DND-41 (cell line): ENCODE measurements at regions not wholly inside any gene's neighbourhood (a gene's known extent, or its start where the extent isn't known, plus 50 kb on each side); places are given as distances from the start of the nearest gene placed in this dataset.

ENCODE experiments used
- ATAC-seq: fragments of 200-7000 bp; cut with Tn5 transposase; 3 replicates; pipeline ENCODE4 v1.9.1; 2021; ENCODE audit warnings: low read depth; ENCODE audit not compliant: insufficient read depth
- DNase-seq: peaks from one replicate; pipeline ENCODE4 v3.0.0-alpha.2; 2020
- H2AFZ ChIP-seq: 2 replicates; pipeline ENCODE4 v1.6.0; 2012; ENCODE audit warnings: low read depth, low read length
- H3K27ac ChIP-seq: 2 replicates; pipeline ENCODE4 v1.5.1; 2012; ENCODE audit warnings: low read length, inconsistent platforms
- H3K27me3 ChIP-seq: fragments of 200-600 bp; sonication (generic); 2 replicates; pipeline ENCODE4 v1.6.0; 2012; ENCODE audit warnings: low read length, mild to moderate bottlenecking, inconsistent platforms; ENCODE audit not compliant: insufficient read depth, poor library complexity
- H3K36me3 ChIP-seq: 2 replicates; pipeline ENCODE4 v1.5.1; 2012; ENCODE audit warnings: low read length, inconsistent platforms; ENCODE audit not compliant: insufficient read depth
- H3K4me1 ChIP-seq: 2 replicates; pipeline ENCODE4 v1.5.1; 2012; ENCODE audit warnings: mild to moderate bottlenecking, low read length; ENCODE audit not compliant: insufficient read depth
- H3K4me2 ChIP-seq: 2 replicates; pipeline ENCODE4 v1.6.0; 2012; ENCODE audit warnings: mild to moderate bottlenecking, moderate library complexity, low read length, inconsistent platforms; ENCODE audit not compliant: insufficient read depth
- H3K4me3 ChIP-seq, 2 experiments: fragments of 200-600 bp in 1 of 2; shearing (Covaris generic) in 1 of 2; 2 replicates each; pipeline ENCODE4 v1.5.1; 2012 to 2016; ENCODE audit warnings: inconsistent platforms in 2 of 2, low read length in 2 of 2, mild to moderate bottlenecking in 2 of 2, low read depth in 1 of 2, moderate library complexity in 1 of 2
- H3K79me2 ChIP-seq: 2 replicates; pipeline ENCODE4 v1.6.0; 2012; ENCODE audit warnings: low read length, inconsistent platforms; ENCODE audit not compliant: insufficient read depth
- H3K9ac ChIP-seq: 2 replicates; pipeline ENCODE4 v1.6.0; 2012; ENCODE audit warnings: low read depth, mild to moderate bottlenecking, inconsistent platforms, low read length, moderate library complexity
- H3K9me3 ChIP-seq: 2 replicates; pipeline ENCODE4 v1.5.1; 2012; ENCODE audit warnings: low read length, moderate library complexity, mild to moderate bottlenecking, inconsistent platforms; ENCODE audit not compliant: insufficient read depth, severe bottlenecking
- H4K20me1 ChIP-seq: 2 replicates; pipeline ENCODE4 v1.6.0; 2012; ENCODE audit warnings: low read length; ENCODE audit not compliant: insufficient read depth
- EZH2 ChIP-seq: IDR thresholded peaks from 3 replicates; pipeline ENCODE4 v1.6.1; 2012; ENCODE audit warnings: borderline replicate concordance, low read depth, mild to moderate bottlenecking, moderate library complexity, low read length, inconsistent platforms; ENCODE audit not compliant: severe bottlenecking
- TF ChIP-seq, protein P1 (sequence below): IDR thresholded peaks from 2 replicates; pipeline ENCODE4 v1.5.1; 2012; ENCODE audit warnings: borderline replicate concordance, low read length, moderate library complexity, mild to moderate bottlenecking; ENCODE audit not compliant: poor library complexity, severe bottlenecking; ENCODE audit errors: extremely low read depth

- ATAC-seq (no peak), DNase-seq (no peak)
- Histone ChIP-seq H3K27ac (no peak overlapping the region), H3K9ac (no peak overlapping the region), H3K9me3 (no peaks in the 10 kb centered on the region), H3K4me1 (no peaks in the 10 kb centered on the region), H3K4me3 (no peak overlapping the region), H3K79me2 (no peaks in the 10 kb centered on the region), H2AFZ (no peak overlapping the region), H3K36me3 (no peaks in the 10 kb centered on the region), H3K27me3 (peaks cover 4% of the 10 kb centered on the region), H4K20me1 (no peaks in the 10 kb centered on the region), H3K4me2 (no peak overlapping the region)
- TF ChIP-seq EZH2, result no peak
- TF ChIP-seq, protein P1, sequence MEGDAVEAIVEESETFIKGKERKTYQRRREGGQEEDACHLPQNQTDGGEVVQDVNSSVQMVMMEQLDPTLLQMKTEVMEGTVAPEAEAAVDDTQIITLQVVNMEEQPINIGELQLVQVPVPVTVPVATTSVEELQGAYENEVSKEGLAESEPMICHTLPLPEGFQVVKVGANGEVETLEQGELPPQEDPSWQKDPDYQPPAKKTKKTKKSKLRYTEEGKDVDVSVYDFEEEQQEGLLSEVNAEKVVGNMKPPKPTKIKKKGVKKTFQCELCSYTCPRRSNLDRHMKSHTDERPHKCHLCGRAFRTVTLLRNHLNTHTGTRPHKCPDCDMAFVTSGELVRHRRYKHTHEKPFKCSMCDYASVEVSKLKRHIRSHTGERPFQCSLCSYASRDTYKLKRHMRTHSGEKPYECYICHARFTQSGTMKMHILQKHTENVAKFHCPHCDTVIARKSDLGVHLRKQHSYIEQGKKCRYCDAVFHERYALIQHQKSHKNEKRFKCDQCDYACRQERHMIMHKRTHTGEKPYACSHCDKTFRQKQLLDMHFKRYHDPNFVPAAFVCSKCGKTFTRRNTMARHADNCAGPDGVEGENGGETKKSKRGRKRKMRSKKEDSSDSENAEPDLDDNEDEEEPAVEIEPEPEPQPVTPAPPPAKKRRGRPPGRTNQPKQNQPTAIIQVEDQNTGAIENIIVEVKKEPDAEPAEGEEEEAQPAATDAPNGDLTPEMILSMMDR, result no peak
Measured at GRCh38 chr5:112532654-112533360, 113.7 kb upstream of the EPB41L4A start.

DNA sequence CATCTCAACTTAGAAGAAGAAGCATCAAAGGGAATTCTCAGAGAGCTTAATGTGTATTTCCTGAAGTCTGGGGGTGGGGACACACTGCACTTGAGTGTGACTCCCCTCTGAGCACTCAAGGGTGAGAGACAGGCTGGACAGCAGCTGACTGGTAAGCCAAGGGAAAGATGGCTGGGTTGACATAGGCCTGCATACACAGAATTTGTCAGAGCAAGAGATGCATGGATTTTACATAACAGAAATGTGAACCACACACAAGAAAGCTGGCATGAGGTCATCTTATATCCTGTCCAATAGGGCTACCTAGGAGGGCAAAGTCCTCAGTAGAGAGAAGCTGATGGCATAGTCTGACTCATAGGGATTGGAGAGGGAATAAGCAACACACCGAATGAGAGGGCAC, 114.3 kb upstream of the EPB41L4A start:
- H3K79me2 ChIP-seq, result no peaks in the 10 kb centered on the region
- no peak overlapping the region for H3K4me3 ChIP-seq
- H3K36me3 ChIP-seq, result no peaks in the 10 kb centered on the region
- no peak for TF ChIP-seq EZH2
- TF ChIP-seq, protein P1, result no peak
- H3K4me2 ChIP-seq, result no peak overlapping the region
- no peaks in the 10 kb centered on the region for H4K20me1 ChIP-seq
- ATAC-seq (0 out of 3 replicates have a peak, but pooled peaks have one; percentile 14), DNase-seq (no peak)
- H2AFZ ChIP-seq, result no peak overlapping the region
- no peaks in the 10 kb centered on the region for H3K9me3 ChIP-seq
- H3K9ac ChIP-seq, result no peak overlapping the region
- peaks cover 4% of the 10 kb centered on the region for H3K27me3 ChIP-seq
- no peaks in the 10 kb centered on the region for H3K4me1 ChIP-seq
- H3K27ac ChIP-seq, result no peak overlapping the region

- no peaks in the 10 kb centered on the region for H3K9me3 ChIP-seq
- no peaks in the 10 kb centered on the region for H3K36me3 ChIP-seq
- H2AFZ ChIP-seq, result no peak overlapping the region
- ATAC-seq (no peak), DNase-seq (no peak)
- no peak overlapping the region for H3K4me3 ChIP-seq
- H3K4me1 ChIP-seq, result no peaks in the 10 kb centered on the region
- TF ChIP-seq, protein P1, result no peak
- no peak for TF ChIP-seq EZH2
- H3K27ac ChIP-seq, result no peak overlapping the region
- no peaks in the 10 kb centered on the region for H4K20me1 ChIP-seq
- H3K27me3 ChIP-seq, result peaks cover 4% of the 10 kb centered on the region
- no peak overlapping the region for H3K4me2 ChIP-seq
- H3K9ac ChIP-seq, result no peak overlapping the region
- no peaks in the 10 kb centered on the region for H3K79me2 ChIP-seq
Measured at GRCh38 chr5:112534067-112534583, 115.0 kb upstream of the EPB41L4A start.
